Stimulated activated CD4-positive, alpha-beta T cell treated with anti-CD3 and anti-CD28 coated beads, TNF-alpha, amount 100 ng/mL, for 4 hours (primary cell): ENCODE measurements at regions not wholly inside any gene's neighbourhood (a gene's known extent, or its start where the extent isn't known, plus 50 kb on each side); places are given as distances from the start of the nearest gene placed in this dataset.

Experiments used
- DNase-seq, 3 experiments: peaks; one replicate each; pipeline ENCODE4 v3.0.0-alpha.2; 2020; ENCODE audit warnings: low read depth in 3 of 3

DNA sequence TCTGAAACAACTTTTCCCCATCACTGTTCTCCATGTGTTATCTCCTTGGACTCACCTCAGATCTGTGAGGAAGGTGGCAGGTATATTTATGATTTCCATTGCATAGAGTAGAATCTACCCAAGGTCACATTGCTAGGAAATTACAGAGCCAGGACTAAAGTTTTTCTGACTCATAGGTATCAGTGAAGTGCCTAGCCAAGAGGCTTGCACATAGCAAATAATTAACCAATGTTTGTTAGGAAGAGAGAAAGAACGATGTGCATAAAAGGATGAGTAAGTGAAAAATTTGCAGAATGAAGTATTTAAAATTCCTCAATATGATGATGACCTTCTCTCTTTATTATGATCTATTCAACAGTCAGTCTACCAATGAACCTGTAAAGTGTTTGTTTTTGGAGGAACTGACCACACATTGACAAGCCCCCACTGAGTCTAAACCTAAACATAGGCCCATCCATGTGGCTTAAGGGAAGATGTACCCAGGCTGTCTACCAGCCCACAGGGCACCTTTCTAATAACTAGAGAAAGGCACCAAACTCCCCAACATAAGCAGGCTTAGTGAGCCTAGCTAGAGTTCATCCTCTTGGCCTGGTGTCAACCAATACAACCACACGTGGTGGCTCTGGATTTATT lies 252.9 kb upstream of the ZMIZ1 start:
- no peak for DNase-seq

DNA sequence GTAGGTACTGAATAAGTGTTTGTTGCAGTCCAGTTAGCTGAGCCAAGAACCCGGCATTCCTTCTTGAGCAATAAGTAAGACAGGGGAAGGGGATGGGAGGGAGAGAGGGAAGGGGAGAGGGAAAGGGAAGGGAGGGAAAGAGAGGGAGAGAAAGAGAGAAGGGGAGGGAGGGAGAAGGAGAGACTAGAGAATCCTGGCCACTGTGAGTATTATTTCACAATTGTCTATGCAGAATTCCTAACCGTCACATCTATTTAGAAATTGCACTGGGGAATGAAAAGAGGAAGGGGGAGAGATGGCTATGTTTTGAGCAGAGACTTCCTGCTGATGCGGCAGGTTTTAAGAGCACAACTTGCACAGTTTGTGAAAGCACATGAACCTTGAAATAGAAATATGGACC lies 251.4 kb upstream of the ZMIZ1 start:
- DNase-seq, result no peak

DNA sequence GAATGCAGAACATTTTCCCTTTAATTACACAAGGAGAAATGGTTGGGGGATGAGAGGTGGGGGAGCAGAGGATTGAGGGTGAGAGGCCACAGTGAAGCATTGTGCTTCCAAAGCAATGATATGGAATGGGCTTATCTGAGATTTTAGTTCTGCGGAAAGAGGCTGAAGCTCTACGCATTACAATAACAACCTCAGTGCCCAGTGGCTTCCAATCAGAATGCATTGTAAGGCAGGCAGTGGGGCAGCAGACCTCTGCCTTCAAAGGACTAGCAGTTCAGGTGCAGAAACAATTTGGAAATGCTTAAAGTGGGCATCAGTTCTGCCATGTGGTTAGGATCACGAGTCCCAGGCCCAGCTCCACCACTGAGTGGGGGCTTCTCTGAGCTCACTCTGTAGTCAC lies 251.0 kb upstream of the ZMIZ1 start:
- no peak for DNase-seq

GRCh38 chr10:78819361-78820006 lies 249.3 kb upstream of the ZMIZ1 start:
- DNase-seq, result no peak

- no peak for DNase-seq
These were observed 248.8 kb upstream of the ZMIZ1 start for GRCh38 chr10:78820007-78820362.

DNA sequence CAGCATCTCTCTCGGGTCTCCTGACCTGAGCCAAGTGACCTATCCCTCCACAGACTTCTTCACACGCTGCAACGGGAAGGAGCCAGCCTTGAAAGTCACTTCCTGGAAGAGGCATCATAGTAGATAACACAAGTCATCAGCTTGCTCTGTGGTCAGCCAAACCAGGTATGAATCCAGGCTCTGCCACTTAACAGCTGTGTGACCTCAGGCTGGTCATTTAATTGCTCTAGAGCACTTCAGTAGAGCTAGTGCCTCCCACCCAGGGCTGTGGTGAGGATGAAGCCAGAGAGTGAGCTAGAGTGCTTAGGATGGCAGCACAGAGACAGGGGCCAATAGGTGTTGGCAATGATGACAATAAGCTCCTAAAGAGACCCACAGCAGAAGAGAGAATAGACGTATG lies 247.7 kb upstream of the ZMIZ1 start:
- DNase-seq, result no peak

DNA sequence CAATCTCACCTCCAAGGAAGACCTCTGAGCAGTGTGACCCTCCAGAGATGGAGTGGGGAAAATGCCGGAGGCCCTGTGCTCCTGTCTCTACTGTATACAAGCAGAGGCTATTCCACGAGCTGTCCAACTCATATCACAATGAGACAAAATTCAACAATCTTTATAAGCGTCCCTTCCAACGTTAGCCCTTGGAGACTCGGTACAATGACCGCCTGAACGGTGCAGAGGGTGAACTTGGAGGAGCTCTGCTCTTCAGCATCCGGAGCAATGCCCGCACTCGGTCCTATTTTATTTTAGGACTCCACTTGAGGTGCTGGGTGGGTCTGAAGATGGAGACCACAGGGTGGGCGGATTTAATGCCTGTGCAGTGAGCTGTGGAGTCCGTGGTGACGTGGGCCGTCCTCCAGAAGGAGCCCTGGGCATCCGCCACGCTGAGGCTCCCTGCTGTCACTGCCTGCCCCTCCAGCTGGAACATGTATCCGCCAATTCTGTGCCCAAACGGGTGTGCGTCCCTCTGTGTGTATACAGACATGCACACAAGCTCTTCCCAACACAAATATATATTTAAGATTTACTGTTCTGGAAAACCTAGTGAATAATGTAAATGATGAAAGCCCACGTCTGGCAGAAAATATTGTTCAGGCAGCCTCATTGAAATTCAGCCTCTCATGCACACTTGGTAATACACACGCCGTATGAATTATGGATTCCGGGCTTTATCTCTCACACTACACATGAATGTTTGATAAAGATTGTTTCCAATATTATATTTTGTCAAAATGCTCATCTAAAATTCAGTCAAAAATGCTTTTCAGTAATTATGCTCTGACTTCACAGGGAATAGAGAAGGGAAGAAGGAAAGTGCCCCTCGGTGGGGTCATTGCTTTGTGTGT lies 239.9 kb upstream of the ZMIZ1 start:
- no peak for DNase-seq

- no peak for DNase-seq
These were observed 239.2 kb upstream of the ZMIZ1 start for GRCh38 chr10:78829565-78829964.

GRCh38 chr10:78830062-78830975 lies 238.4 kb upstream of the ZMIZ1 start:
- DNase-seq, result no peak

DNA sequence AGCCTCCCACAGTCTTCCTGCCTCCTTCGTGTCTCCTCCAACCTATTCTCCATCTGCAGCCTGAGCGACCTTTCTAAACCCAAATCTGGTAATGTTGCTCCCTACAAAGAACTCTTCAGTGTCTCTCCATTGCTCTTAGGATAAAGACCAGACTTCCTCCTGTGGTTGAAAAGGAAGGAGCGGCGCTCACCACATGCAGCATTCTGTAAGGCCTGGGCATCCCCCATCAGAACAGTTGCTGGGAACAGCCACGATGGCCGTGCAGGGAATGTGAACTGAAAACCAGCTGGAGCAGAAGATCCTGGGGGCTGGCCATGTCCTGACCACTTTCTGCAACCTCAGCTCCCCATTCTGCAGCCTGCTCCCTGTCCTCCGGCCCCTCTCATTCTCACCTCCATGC lies 237.8 kb upstream of the ZMIZ1 start:
- no peak for DNase-seq

- no peak for DNase-seq
These were observed 237.3 kb upstream of the ZMIZ1 start for GRCh38 chr10:78831461-78831860.

- DNase-seq, result no peak
These were observed 236.5 kb upstream of the ZMIZ1 start for GRCh38 chr10:78832281-78832680.

DNA sequence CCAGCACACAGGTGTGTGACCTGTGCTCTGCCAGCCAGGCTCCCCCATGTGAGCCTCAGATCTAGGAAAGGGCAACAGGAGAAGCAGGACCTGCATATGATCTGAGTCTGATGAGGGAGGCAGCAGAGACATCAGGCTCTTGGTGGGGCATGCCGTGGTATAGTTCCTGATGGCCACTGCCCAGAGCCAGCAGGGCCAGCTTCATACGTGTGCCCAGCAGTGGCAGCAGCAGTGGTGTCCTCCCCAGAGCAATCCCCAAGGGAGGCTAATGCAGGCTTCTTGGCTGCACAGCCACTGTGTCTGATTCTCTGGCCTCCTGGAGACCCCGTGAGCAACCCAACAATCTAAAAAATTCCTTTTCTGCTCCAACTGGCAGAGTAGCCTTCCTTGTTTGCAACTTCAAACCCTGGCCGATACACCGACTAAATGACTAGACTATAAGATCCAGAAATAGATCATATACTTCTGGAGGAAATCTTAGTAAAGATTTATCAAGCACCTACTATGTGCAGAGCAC lies 230.6 kb upstream of the ZMIZ1 start:
- DNase-seq, result no peak

- no peak for DNase-seq
These were observed 225.3 kb upstream of the ZMIZ1 start for GRCh38 chr10:78843495-78843894.

DNA sequence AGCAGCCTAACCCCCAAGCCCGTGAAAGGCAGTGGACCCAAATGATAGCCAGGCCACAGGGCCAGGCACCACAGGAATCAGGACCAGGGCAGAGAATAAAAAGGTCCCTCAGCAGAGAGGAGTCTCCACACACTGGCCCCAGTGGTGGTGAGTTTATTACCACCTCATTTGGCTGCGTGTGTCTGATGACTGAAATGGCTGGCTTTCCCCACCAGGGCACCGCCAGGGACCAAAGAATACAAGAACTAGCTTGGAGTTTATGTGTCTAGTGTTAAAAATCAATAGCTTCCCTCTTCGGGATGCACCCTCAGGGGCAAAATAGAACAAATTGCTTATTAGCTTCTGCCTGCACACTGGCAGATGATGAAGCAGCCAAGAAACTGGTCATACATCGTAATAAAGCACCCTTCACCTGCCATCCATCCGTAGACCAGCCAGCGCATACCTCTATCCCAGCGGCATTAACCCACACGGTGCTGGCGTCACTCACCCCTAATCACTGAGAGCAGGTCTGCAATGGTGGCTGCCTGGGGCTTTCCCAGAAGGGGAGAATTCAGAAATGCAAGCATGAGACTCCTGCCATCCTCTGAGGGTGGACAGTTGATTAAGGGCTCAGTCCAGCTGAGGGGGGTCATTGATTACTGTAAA lies 223.7 kb upstream of the ZMIZ1 start:
- no peak for DNase-seq

GRCh38 chr10:78846071-78846470 lies 222.7 kb upstream of the ZMIZ1 start:
- DNase-seq, result no peak

GRCh38 chr10:78846760-78847159 lies 222.0 kb upstream of the ZMIZ1 start:
- no peak for DNase-seq

- DNase-seq, result no peak
These were observed 221.3 kb upstream of the ZMIZ1 start for GRCh38 chr10:78847485-78847884.

DNA sequence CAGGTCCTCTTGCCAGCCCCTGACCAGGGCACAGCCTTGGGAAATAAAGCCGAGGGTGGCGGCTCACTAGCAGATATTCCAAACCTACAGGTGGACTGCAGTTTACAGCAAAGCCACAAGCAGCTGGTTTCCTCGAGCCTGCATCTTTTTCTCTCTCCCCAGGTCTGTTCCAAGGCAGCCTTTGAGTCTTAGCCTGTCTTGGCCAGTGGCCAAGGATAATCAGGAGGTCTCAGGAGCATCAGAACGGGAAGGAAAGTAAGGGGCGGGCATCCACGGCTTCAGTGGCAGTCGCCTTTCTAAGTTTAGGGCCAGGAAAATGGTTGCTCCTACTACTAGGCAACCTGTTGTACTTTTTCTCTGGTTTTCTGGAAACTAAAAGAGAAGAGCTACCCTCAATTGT lies 219.7 kb upstream of the ZMIZ1 start:
- no peak for DNase-seq

GRCh38 chr10:78849731-78850130 lies 219.0 kb upstream of the ZMIZ1 start:
- DNase-seq, result no peak
